Right lobe of liver (tissue), 6 donors: ENCODE measurements at regions not wholly inside any gene's neighbourhood (a gene's known extent, or its start where the extent isn't known, plus 50 kb on each side); places are given as distances from the start of the nearest gene placed in this dataset.
"Not testable (repeated sequence)": the region's sequence is repeated elsewhere in the genome, so short reads cannot be mapped to it uniquely, and the experiment has no call there.

Source experiments
- ATAC-seq, 4 donors: fragments of 200-7000 bp; cut with Tn5 transposase; one replicate each; pipeline ENCODE4 v1.9.1; 2020; ENCODE audit warnings: mild to moderate bottlenecking in 4 of 4, moderate library complexity in 4 of 4
- DNase-seq, 3 donors: peaks; one replicate each; pipeline ENCODE4 v3.0.0-alpha.2; 2020
- H3K27ac ChIP-seq, 3 donors: fragments of 200-600 bp; one replicate each; pipeline ENCODE4 v1.8.0; 2022
- H3K27me3 ChIP-seq, 2 donors: fragments of 200-600 bp; one replicate each; pipeline ENCODE4 v1.8.0; 2022
- H3K36me3 ChIP-seq, 4 donors: fragments of 200-600 bp; sonication (generic) in 1 of 4; one replicate each; pipeline versions ENCODE4 v1.5.1 to v1.8.0; 2017 to 2022; ENCODE audit warnings: control low read depth in 1 of 4
- H3K4me1 ChIP-seq, 4 donors: fragments of 200-600 bp; sonication (generic) in 1 of 4; one replicate each; pipeline versions ENCODE4 v1.5.1 to v1.8.0; 2017 to 2022; ENCODE audit warnings: control low read depth in 1 of 4
- H3K4me3 ChIP-seq, 3 donors: fragments of 200-600 bp; one replicate each; pipeline ENCODE4 v1.8.0; 2022
- H3K9me3 ChIP-seq, 4 donors: fragments of 200-600 bp; sonication (generic) in 1 of 4; one replicate each; pipeline versions ENCODE4 v1.5.1 to v1.8.0; 2017 to 2022; ENCODE audit warnings: control low read depth in 1 of 4
- POLR2A ChIP-seq: fragments of 450-650 bp; IDR thresholded peaks from one replicate; pipeline ENCODE4 v1.6.1; 2017; ENCODE audit warnings: antibody characterized with exemption, mild to moderate bottlenecking
- WGBS: methylation state at CpG from one replicate; pipeline ENCODE4 v1.1.6; 2018; ENCODE audit warnings: low coverage, low lambda C conversion rate; ENCODE audit not compliant: insufficient coverage; ENCODE audit errors: missing lambda C conversion rate; 5-methylcytosine and 5-hydroxymethylcytosine counted together
- intact Hi-C, 2 donors: fragments of 100-400 bp; cut with DNase I; formaldehyde crosslinking; loops; one replicate each; pipeline versions ENCODE4 v1.11.2 to v1.14.1; 2022
- TF ChIP-seq, protein P1 (sequence below), 4 donors: fragments of 200-600 bp in 3 of 4; fragments of 450-650 bp in 1 of 4; IDR thresholded peaks; one replicate each; pipeline versions ENCODE4 v1.5.1 to v1.8.0; 2016 to 2022; ENCODE audit warnings: antibody characterized with exemption in 4 of 4, mild to moderate bottlenecking in 2 of 4
- donor health status: DM: no; HTN: yes; CAD: no.
- donor health status: DM: no; HTN: no; CAD: no.
- donor health status: DM: no; HTN: no; CAD: no.
- donor health status: DM: no; HTN: yes; CAD: no.
- donor health status: DM: no; HTN: yes; CAD: no.

DNA sequence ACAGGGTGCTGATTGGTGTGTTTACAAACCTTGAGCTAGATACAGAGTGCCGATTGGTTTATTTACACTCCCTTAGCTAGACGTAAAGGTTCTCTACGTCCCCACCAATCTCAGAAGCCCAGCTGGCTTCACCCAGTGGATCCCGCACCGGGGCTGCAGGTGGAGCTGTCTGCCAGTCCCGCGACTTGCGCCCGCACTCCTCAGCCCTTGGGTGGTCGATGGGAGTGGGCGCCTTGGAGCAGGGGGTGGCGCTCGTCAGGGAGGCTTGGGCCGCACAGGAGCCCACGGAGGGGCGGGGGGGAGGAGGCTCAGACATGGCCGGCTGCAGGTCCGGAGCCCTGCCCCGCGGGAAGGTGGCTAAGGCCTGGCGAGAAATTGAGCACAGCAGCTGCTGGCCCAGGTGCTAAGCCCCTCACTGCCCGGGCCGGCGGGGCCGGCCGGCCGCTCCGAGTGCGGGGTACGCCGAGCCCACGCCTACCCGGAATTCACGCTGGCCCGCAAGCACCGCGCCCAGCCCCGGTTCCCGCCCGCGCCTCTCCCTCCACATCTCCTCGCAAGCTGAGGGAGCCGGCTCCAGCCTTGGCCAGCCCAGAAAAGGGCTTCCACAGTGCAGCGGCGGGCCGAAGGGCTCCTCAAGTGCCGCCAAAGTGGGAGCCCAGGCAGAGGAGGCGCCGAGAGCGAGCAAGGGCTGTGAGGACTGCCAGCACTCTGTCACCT lies 61.5 kb upstream of the TLR4 start:
- intact Hi-C loops, H3K27me3 ChIP-seq, H3K36me3 ChIP-seq, H3K9me3 ChIP-seq: not testable (repeated sequence)
- ATAC-seq: peak in 1 of 4 donors; percentile 17
- DNase-seq: peak in 2 of 3 donors; percentile 34 to 51
- peak overlapping the region in 1 of 3 donors; percentile 33 for H3K27ac ChIP-seq
- peaks cover 0 to 23% (median 0%) of the 10 kb centered on the region in 4 donors for H3K4me1 ChIP-seq
- peak; percentile 4 for TF ChIP-seq POLR2A
- 56% methylated on average over 3 of the region's 50 CpGs for WGBS
- H3K4me3 ChIP-seq: peak overlapping the region; percentile 17 to 55 (median 27)

DNA sequence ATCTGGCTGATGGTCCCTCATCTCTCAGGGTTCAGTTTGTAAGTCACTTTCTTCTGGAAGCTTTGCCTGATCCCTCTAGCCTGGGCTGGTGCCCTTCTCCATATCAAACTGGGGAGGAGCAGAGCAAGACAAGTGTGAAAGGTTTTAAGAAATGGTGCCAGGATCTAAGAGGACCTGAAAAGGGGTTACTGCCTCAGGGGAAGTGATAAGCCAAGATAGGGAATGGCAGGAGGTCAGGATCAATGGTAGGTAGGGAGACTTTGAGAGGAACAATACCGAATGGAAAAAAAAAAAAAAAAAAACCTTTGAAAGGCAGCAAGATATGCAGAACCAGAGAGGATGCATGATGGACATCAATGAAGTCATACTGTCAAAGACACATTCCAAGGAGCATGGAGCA lies 67.5 kb upstream of the TLR4 start:
- no peak for ATAC-seq
- DNase-seq: no peak
- Histone ChIP-seq H3K27ac (no peak overlapping the region), H3K4me1 (no peaks in the 10 kb centered on the region), H3K9me3 (no peaks in the 10 kb centered on the region), H3K36me3 (no peaks in the 10 kb centered on the region), H3K4me3 (no peak overlapping the region), H3K27me3 (no peaks in the 10 kb centered on the region)
- WGBS: 64% methylated on average over 1 of the region's 1 CpG
- intact Hi-C loops: no loop called here
- no peak for TF ChIP-seq POLR2A
- TF ChIP-seq, protein P1, sequence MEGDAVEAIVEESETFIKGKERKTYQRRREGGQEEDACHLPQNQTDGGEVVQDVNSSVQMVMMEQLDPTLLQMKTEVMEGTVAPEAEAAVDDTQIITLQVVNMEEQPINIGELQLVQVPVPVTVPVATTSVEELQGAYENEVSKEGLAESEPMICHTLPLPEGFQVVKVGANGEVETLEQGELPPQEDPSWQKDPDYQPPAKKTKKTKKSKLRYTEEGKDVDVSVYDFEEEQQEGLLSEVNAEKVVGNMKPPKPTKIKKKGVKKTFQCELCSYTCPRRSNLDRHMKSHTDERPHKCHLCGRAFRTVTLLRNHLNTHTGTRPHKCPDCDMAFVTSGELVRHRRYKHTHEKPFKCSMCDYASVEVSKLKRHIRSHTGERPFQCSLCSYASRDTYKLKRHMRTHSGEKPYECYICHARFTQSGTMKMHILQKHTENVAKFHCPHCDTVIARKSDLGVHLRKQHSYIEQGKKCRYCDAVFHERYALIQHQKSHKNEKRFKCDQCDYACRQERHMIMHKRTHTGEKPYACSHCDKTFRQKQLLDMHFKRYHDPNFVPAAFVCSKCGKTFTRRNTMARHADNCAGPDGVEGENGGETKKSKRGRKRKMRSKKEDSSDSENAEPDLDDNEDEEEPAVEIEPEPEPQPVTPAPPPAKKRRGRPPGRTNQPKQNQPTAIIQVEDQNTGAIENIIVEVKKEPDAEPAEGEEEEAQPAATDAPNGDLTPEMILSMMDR (IDR thresholded peaks at IDR 0.05): no peak

DNA sequence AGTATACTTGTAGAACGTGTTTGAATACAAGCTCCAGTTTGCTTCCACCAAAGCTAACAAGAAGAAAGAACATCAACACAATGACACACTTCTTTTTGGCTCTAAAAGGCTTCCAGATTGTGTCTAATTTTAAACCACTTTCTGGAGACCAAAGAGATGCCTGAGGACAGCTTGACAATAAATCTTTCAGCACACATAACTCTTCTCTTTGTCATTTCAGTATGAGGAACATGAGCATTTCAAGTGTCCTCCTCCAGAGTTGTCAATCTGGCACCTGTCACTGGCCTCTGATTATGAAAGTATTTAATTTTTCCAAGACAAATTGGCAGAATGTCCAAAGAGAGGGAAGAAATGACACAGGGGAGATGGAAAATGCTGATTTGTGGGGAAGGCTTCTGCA lies 79.0 kb upstream of the TLR4 start:
- intact Hi-C loops: no loop called here
- H3K4me3 ChIP-seq: no peak overlapping the region
- no peak overlapping the region for H3K27ac ChIP-seq
- no peaks in the 10 kb centered on the region for H3K27me3 ChIP-seq
- TF ChIP-seq POLR2A: no peak
- TF ChIP-seq, protein P1 (IDR thresholded peaks at IDR 0.05): no peak
- no peaks in the 10 kb centered on the region for H3K4me1 ChIP-seq
- DNase-seq (no peak), ATAC-seq (no peak)
- 86% methylated on average over 1 of the region's 1 CpG for WGBS
- no peaks in the 10 kb centered on the region for H3K9me3 ChIP-seq
- H3K36me3 ChIP-seq: no peaks in the 10 kb centered on the region

DNA sequence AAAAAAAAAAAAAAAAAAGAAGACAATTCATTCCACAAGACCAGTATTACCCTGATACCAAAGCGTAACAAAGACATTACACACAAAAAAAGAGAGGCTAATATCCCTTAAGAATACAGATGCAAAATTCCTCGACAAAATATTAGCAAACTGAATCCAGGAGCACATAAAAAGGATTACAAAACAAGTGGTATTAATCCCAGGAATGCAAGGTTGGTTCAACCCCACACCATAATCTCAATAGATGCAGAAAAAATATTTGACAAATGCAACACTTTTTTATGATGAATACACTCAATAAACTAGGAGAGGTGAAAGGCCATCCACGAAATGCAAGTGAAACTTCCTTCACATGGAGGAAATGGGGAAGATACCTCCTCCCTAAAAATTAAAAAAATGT lies 80.1 kb upstream of the TLR4 start:
- 56% methylated on average over 3 of the region's 3 CpGs for WGBS

DNA sequence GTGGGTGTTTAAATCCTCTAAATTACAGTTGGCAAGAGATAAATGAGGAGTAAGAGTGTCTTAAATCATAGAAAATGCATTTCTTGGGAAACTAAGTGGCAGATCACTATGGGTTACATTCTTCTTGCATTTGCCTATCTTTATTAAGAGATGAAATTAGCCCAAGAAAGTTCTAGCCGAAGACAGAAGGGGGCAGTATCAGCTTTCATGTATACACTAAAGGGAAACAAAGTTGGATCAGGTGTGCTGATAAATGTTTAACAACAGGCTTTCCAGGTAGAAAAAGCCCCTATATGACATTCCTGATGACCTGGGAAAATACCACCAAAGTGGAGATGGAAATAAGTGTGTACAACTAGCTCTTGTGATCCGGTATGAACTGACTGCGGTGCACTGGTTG lies 81.9 kb upstream of the TLR4 start:
- H3K9me3 ChIP-seq: no peaks in the 10 kb centered on the region
- H3K4me1 ChIP-seq: no peaks in the 10 kb centered on the region
- no peak for DNase-seq
- no peaks in the 10 kb centered on the region for H3K36me3 ChIP-seq
- no peaks in the 10 kb centered on the region for H3K27me3 ChIP-seq
- no peak for ATAC-seq
- TF ChIP-seq POLR2A: no peak
- TF ChIP-seq, protein P1 (IDR thresholded peaks at IDR 0.05): peak in 2 of 4 donors; percentile 14 to 18
- 70% methylated on average over 3 of the region's 3 CpGs for WGBS
- no peak overlapping the region for H3K27ac ChIP-seq
- no peak overlapping the region for H3K4me3 ChIP-seq
- intact Hi-C loops: no loop called here

More for the DNA sequence above, 80.1 kb upstream of the TLR4 start:
- DNase-seq (no peak), ATAC-seq (no peak)
- Histone ChIP-seq H3K27me3 (no peaks in the 10 kb centered on the region), H3K27ac (no peak overlapping the region), H3K4me3 (no peak overlapping the region), H3K36me3 (no peaks in the 10 kb centered on the region), H3K9me3 (no peaks in the 10 kb centered on the region), H3K4me1 (no peaks in the 10 kb centered on the region)
- intact Hi-C loops: no loop called here
- TF ChIP-seq, protein P1 (IDR thresholded peaks at IDR 0.05): no peak
- TF ChIP-seq POLR2A: no peak
